ENCODE measurements at regions not wholly inside any gene's neighbourhood (a gene's known extent, or its start where the extent isn't known, plus 50 kb on each side); places are given as distances from the start of the nearest gene placed in this dataset.

GRCh38 chr10:33041783-33042437, 83.9 kb upstream of the ITGB1 start:
- intact Hi-C loops (cut with micrococcal nuclease) = no loop called here
- ChIA-PET POLR2A (interaction anchor here (0.6 kb wide), 1 partner anchor 32 kb away, joined by 3 read pairs; no protein-coding TSS in a partner anchor), CTCF (interaction anchor here (0.8 kb wide), 1 partner anchor 25 kb away, joined by 3 read pairs; no protein-coding TSS in a partner anchor)
- no peak overlapping the region for H3K4me3 Mint-ChIP-seq
- no peaks in the 10 kb centered on the region for H3K9me3 Mint-ChIP-seq
- no peaks in the 10 kb centered on the region for H3K4me1 Mint-ChIP-seq (ENCODE audit: low read depth)
- no peak for TF ChIP-seq CTCF (IDR thresholded peaks at IDR 0.05)
- ATAC-seq = no peak
- no peak for DNase-seq
- H3K27ac Mint-ChIP-seq = no peak overlapping the region
- H3K36me3 Mint-ChIP-seq (ENCODE audit: low read depth) = no peaks in the 10 kb centered on the region
- peaks cover 2% of the 10 kb centered on the region for H3K27me3 Mint-ChIP-seq

DNA sequence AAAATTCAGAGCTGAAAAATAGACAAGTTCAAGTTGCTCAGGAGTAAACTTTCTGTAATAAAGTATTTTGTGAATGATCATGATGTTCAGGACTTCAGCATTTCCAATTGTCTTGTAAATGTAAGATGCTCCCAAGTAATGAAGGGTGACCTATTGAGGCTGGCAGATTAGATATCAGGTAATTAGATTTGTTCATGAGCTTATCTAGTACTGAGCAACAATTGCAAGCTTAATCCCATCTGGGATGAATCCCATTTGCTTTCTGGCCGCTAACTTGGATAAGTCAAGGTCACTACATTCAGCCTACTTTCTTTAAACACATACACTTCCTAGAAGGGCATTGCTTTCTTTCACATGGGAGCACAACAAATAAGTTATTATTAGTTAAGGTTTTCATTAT, 82.4 kb upstream of the ITGB1 start:
- H3K27me3 Mint-ChIP-seq = peaks cover 2% of the 10 kb centered on the region
- no peaks in the 10 kb centered on the region for H3K36me3 Mint-ChIP-seq (ENCODE audit: low read depth)
- POLR2A ChIA-PET = no interaction called here
- CTCF ChIA-PET = interaction anchor here (1.0 to 2.0 kb wide), 2 partner anchors 32 kb away, joined by 3 to 8 read pairs; no protein-coding TSS in a partner anchor
- no peak overlapping the region for H3K27ac Mint-ChIP-seq
- no peak for ATAC-seq
- intact Hi-C loops (cut with micrococcal nuclease) = no loop called here
- no peaks in the 10 kb centered on the region for H3K4me1 Mint-ChIP-seq (ENCODE audit: low read depth)
- H3K4me3 Mint-ChIP-seq = no peak overlapping the region
- H3K9me3 Mint-ChIP-seq = no peaks in the 10 kb centered on the region
- TF ChIP-seq CTCF (IDR thresholded peaks at IDR 0.05) = no peak
- no peak for DNase-seq

DNA sequence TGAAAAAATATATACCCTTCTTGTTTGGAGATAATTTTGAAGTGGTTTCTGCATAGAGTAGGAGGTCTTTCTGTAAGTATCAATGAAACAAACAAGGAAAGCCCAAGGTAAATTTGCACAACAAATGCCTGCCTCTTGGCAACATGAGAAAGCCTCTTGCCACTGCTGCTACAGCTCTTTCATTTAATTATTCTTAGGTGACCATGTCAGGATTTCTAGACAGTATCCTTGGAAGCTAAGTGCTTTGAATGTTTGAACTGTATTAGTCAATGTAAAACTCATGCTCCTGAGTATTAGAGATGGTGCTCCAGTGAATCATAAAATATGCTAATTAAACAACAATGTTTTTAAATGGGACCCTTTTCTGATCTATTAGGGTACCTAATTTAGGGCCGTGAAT, 81.2 kb upstream of the ITGB1 start:
- CTCF ChIA-PET = interaction anchor here (2.0 kb wide), 1 partner anchor 30 kb away, joined by 8 read pairs; no protein-coding TSS in a partner anchor
- no peak for DNase-seq
- intact Hi-C loops (cut with micrococcal nuclease) = no loop called here
- no peak overlapping the region for H3K4me3 Mint-ChIP-seq
- peaks cover 2% of the 10 kb centered on the region for H3K27me3 Mint-ChIP-seq
- no peak for ATAC-seq
- no peaks in the 10 kb centered on the region for H3K36me3 Mint-ChIP-seq (ENCODE audit: low read depth)
- POLR2A ChIA-PET = no interaction called here
- TF ChIP-seq CTCF (IDR thresholded peaks at IDR 0.05) = no peak
- H3K4me1 Mint-ChIP-seq (ENCODE audit: low read depth) = no peaks in the 10 kb centered on the region
- H3K27ac Mint-ChIP-seq = no peak overlapping the region
- no peaks in the 10 kb centered on the region for H3K9me3 Mint-ChIP-seq

- DNase-seq (no peak), ATAC-seq (no peak)
- H3K27me3 Mint-ChIP-seq = peaks cover 2% of the 10 kb centered on the region
- H3K4me3 Mint-ChIP-seq = no peak overlapping the region
- no peaks in the 10 kb centered on the region for H3K9me3 Mint-ChIP-seq
- ChIA-PET CTCF (interaction anchor here (2.0 kb wide), 1 partner anchor 30 kb away, joined by 8 read pairs; no protein-coding TSS in a partner anchor), POLR2A (no interaction called here)
- no peak for TF ChIP-seq CTCF (IDR thresholded peaks at IDR 0.05)
- no peaks in the 10 kb centered on the region for H3K4me1 Mint-ChIP-seq (ENCODE audit: low read depth)
- no peak overlapping the region for H3K27ac Mint-ChIP-seq
- intact Hi-C loops (cut with micrococcal nuclease) = no loop called here
- H3K36me3 Mint-ChIP-seq (ENCODE audit: low read depth) = no peaks in the 10 kb centered on the region
Measured at GRCh38 chr10:33038672-33039071, 80.6 kb upstream of the ITGB1 start.

DNA sequence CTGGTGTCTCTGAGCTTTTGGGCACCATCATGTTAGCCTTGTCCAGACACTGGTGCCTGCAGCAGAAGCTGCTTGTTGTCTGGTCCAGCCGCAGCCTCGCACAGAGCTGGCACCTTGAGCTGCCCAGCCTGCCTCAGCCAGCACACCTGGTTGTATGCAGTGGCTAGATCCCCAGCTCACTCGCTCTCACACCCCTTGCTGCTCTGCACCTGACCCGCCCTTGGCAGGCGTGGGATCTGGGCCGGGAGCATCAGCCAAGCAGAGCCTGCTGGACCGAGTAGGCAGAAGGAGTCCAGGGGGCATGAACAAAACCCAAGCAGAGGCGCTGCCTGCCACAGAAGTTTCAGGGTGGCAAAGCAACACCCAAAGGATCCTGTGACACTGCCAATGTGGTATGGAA, 79.7 kb upstream of the ITGB1 start:
- Mint-ChIP-seq H3K4me3 (no peak overlapping the region), H3K27ac (no peak overlapping the region), H3K36me3 (ENCODE audit: low read depth) (no peaks in the 10 kb centered on the region), H3K4me1 (ENCODE audit: low read depth) (no peaks in the 10 kb centered on the region), H3K27me3 (peaks cover 2% of the 10 kb centered on the region), H3K9me3 (no peaks in the 10 kb centered on the region)
- ChIA-PET POLR2A (no interaction called here), CTCF (no interaction called here)
- no peak for ATAC-seq
- intact Hi-C loops (cut with micrococcal nuclease) = no loop called here
- no peak for TF ChIP-seq CTCF (IDR thresholded peaks at IDR 0.05)
- no peak for DNase-seq
